BJ (cell line): ENCODE measurements at regions not wholly inside any gene's neighbourhood (a gene's known extent, or its start where the extent isn't known, plus 50 kb on each side); places are given as distances from the start of the nearest gene placed in this dataset.

ENCODE experiments used
- CTCF ChIA-PET: fragments of 350-600 bp; formaldehyde crosslinking; extraction: SDS; loops from one replicate; lab custom pipeline; 2021; ENCODE audit warnings: antibody characterized with exemption, inconsistent platforms; lab: Yijun Ruan, JAX
- POLR2A ChIA-PET: fragments of 300-600 bp; sonication (Branson Sonifier 250); formaldehyde crosslinking; extraction: SDS; loops from one replicate; lab custom pipeline; 2021; ENCODE audit warnings: antibody characterized with exemption; lab: Charles Lee
- DNase-seq: peaks from one replicate; pipeline ENCODE4 v3.0.0-alpha.2; 2011; ENCODE audit warnings: low read depth
- H3K27me3 ChIP-seq: 2 replicates; pipeline ENCODE4 v1.6.0; 2011; ENCODE audit warnings: low read length; ENCODE audit not compliant: control insufficient read depth, insufficient read depth
- H3K36me3 ChIP-seq: 2 replicates; pipeline ENCODE4 v1.5.1; 2011; ENCODE audit warnings: low read length; ENCODE audit not compliant: control insufficient read depth, insufficient read depth
- H3K4me3 ChIP-seq: 2 replicates; pipeline ENCODE4 v1.5.1; 2011; ENCODE audit warnings: low read depth, mild to moderate bottlenecking, control low read depth, low read length
- CTCF ChIP-seq: IDR thresholded peaks from 2 replicates; pipeline ENCODE4 v1.5.1; 2011; ENCODE audit warnings: low read depth, mild to moderate bottlenecking, control low read depth, inconsistent platforms, low read length, moderate library complexity; ENCODE audit not compliant: insufficient read depth

GRCh38 chr4:127309369-127310102 lies 323.2 kb upstream of the INTU start:
- no peak overlapping the region for H3K4me3 ChIP-seq
- no peaks in the 10 kb centered on the region for H3K27me3 ChIP-seq
- ChIA-PET POLR2A (no interaction called here), CTCF (no interaction called here)
- H3K36me3 ChIP-seq = no peaks in the 10 kb centered on the region
- no peak for TF ChIP-seq CTCF
- DNase-seq = no peak

GRCh38 chr4:127311371-127311770 lies 321.4 kb upstream of the INTU start:
- Histone ChIP-seq H3K4me3 (no peak overlapping the region), H3K36me3 (no peaks in the 10 kb centered on the region), H3K27me3 (no peaks in the 10 kb centered on the region)
- DNase-seq = no peak
- POLR2A ChIA-PET = no interaction called here
- CTCF ChIA-PET = no interaction called here
- no peak for TF ChIP-seq CTCF

GRCh38 chr4:127311924-127312323 lies 320.8 kb upstream of the INTU start:
- no peak overlapping the region for H3K4me3 ChIP-seq
- no peaks in the 10 kb centered on the region for H3K27me3 ChIP-seq
- ChIA-PET CTCF (no interaction called here), POLR2A (no interaction called here)
- no peak for DNase-seq
- no peaks in the 10 kb centered on the region for H3K36me3 ChIP-seq
- TF ChIP-seq CTCF = no peak

GRCh38 chr4:127313767-127314166 lies 319.0 kb upstream of the INTU start:
- H3K4me3 ChIP-seq = no peak overlapping the region
- ChIA-PET POLR2A (no interaction called here), CTCF (no interaction called here)
- H3K27me3 ChIP-seq = no peaks in the 10 kb centered on the region
- no peak for DNase-seq
- no peaks in the 10 kb centered on the region for H3K36me3 ChIP-seq
- no peak for TF ChIP-seq CTCF

- H3K4me3 ChIP-seq = no peak overlapping the region
- no peak for TF ChIP-seq CTCF
- H3K36me3 ChIP-seq = no peaks in the 10 kb centered on the region
- CTCF ChIA-PET = interaction anchor here (1.1 kb wide), 1 partner anchor 29 kb away, joined by 4 read pairs; no protein-coding TSS in a partner anchor
- POLR2A ChIA-PET = no interaction called here
- H3K27me3 ChIP-seq = no peaks in the 10 kb centered on the region
- DNase-seq = no peak
Observed at GRCh38 chr4:127327491-127327890, 305.3 kb upstream of the INTU start.
